ENCODE measurements at regions not wholly inside any gene's neighbourhood (a gene's known extent, or its start where the extent isn't known, plus 50 kb on each side); places are given as distances from the start of the nearest gene placed in this dataset.

- DNase-seq: no peak
These were observed 51.5 kb upstream of the TMEM158 start for GRCh38 chr3:45277636-45278035.

GRCh38 chr3:45280232-45280631, 54.1 kb upstream of the TMEM158 start:
- no peak for DNase-seq

GRCh38 chr3:45280971-45281370, 54.9 kb upstream of the TMEM158 start:
- no peak for DNase-seq

- no peak for DNase-seq
These were observed 57.4 kb upstream of the TMEM158 start for GRCh38 chr3:45283471-45283870.

- DNase-seq: no peak
These were observed 71.2 kb upstream of the TMEM158 start for GRCh38 chr3:45297331-45297730.

- DNase-seq: no peak
These were observed 76.4 kb upstream of the TMEM158 start for GRCh38 chr3:45302470-45302869.

- DNase-seq: no peak
These were observed 80.4 kb upstream of the TMEM158 start for GRCh38 chr3:45306406-45307008.

GRCh38 chr3:45309876-45310275, 78.5 kb upstream of the LARS2 start:
- DNase-seq: no peak

GRCh38 chr3:45311327-45311726, 77.0 kb upstream of the LARS2 start:
- DNase-seq: no peak

- DNase-seq: no peak
These were observed 76.2 kb upstream of the LARS2 start for GRCh38 chr3:45311953-45312801.

GRCh38 chr3:45312836-45313493, 75.4 kb upstream of the LARS2 start:
- DNase-seq: no peak

GRCh38 chr3:45313743-45314403, 74.5 kb upstream of the LARS2 start:
- no peak for DNase-seq

GRCh38 chr3:45317710-45318109, 70.7 kb upstream of the LARS2 start:
- no peak for DNase-seq

GRCh38 chr3:45318689-45319088, 69.7 kb upstream of the LARS2 start:
- DNase-seq: no peak

- no peak for DNase-seq
These were observed 69.0 kb upstream of the LARS2 start for GRCh38 chr3:45319231-45319995.

GRCh38 chr3:45319996-45320305, 68.4 kb upstream of the LARS2 start:
- DNase-seq: no peak

- no peak for DNase-seq
These were observed 67.4 kb upstream of the LARS2 start for GRCh38 chr3:45320986-45321385.

- DNase-seq: no peak
These were observed 66.6 kb upstream of the LARS2 start for GRCh38 chr3:45321607-45322391.

GRCh38 chr3:45322616-45323015, 65.8 kb upstream of the LARS2 start:
- DNase-seq: no peak

- DNase-seq: no peak
These were observed 62.7 kb upstream of the LARS2 start for GRCh38 chr3:45325676-45326075.

- no peak for DNase-seq
These were observed 58.5 kb upstream of the LARS2 start for GRCh38 chr3:45329761-45330305.

All from hippocampal formation (tissue), 2 donors.